GM18870 (cell line): ENCODE measurements at regions not wholly inside any gene's neighbourhood (a gene's known extent, or its start where the extent isn't known, plus 50 kb on each side); places are given as distances from the start of the nearest gene placed in this dataset.

ENCODE experiments used
- ATAC-seq: cut with Tn5 transposase; IDR thresholded peaks from one replicate; pipeline ENCODE4 v1.9.1; 2021; ENCODE audit warnings: moderate library complexity; ENCODE audit not compliant: unreplicated experiment

GRCh38 chr7:12067156-12067831, 143.8 kb upstream of the TMEM106B start:
- ATAC-seq, result peak; percentile 80

GRCh38 chr7:12069757-12070156, 141.3 kb upstream of the TMEM106B start:
- ATAC-seq, result no peak

- ATAC-seq, result no peak
These were observed 136.2 kb upstream of the TMEM106B start for GRCh38 chr7:12074889-12075288.

GRCh38 chr7:12080006-12080405, 131.1 kb upstream of the TMEM106B start:
- ATAC-seq, result no peak

GRCh38 chr7:12085516-12085915, 125.6 kb upstream of the TMEM106B start:
- no peak for ATAC-seq

- ATAC-seq, result no peak
These were observed 120.9 kb upstream of the TMEM106B start for GRCh38 chr7:12089951-12090756.

GRCh38 chr7:12090757-12091221, 120.3 kb upstream of the TMEM106B start:
- ATAC-seq, result no peak

GRCh38 chr7:12091231-12091630, 119.9 kb upstream of the TMEM106B start:
- ATAC-seq, result no peak

GRCh38 chr7:12092499-12093130, 118.5 kb upstream of the TMEM106B start:
- no peak for ATAC-seq

- no peak for ATAC-seq
These were observed 117.7 kb upstream of the TMEM106B start for GRCh38 chr7:12093365-12093764.

- ATAC-seq, result no peak
These were observed 116.7 kb upstream of the TMEM106B start for GRCh38 chr7:12094365-12094921.

GRCh38 chr7:12102126-12102525, 109.0 kb upstream of the TMEM106B start:
- no peak for ATAC-seq

GRCh38 chr7:12102527-12102926, 108.6 kb upstream of the TMEM106B start:
- ATAC-seq, result no peak

- no peak for ATAC-seq
These were observed 107.1 kb upstream of the TMEM106B start for GRCh38 chr7:12103948-12104347.

- no peak for ATAC-seq
These were observed 103.7 kb upstream of the TMEM106B start for GRCh38 chr7:12107381-12107780.

- ATAC-seq, result no peak
These were observed 103.2 kb upstream of the TMEM106B start for GRCh38 chr7:12107841-12108254.

- ATAC-seq, result no peak
These were observed 100.7 kb upstream of the TMEM106B start for GRCh38 chr7:12110425-12110824.

- ATAC-seq, result no peak
These were observed 99.4 kb upstream of the TMEM106B start for GRCh38 chr7:12111422-12112405.

GRCh38 chr7:12117170-12117569, 93.9 kb upstream of the TMEM106B start:
- no peak for ATAC-seq

GRCh38 chr7:12119620-12120303, 91.3 kb upstream of the TMEM106B start:
- ATAC-seq, result no peak
